Ovary (tissue), 7 donors: ENCODE measurements at regions not wholly inside any gene's neighbourhood (a gene's known extent, or its start where the extent isn't known, plus 50 kb on each side); places are given as distances from the start of the nearest gene placed in this dataset.

Source experiments
- DNase-seq, 5 donors: peaks; one replicate each; pipeline ENCODE4 v3.0.0-alpha.2; 2019 to 2020
- H3K27ac ChIP-seq, 2 donors: fragments of 200-600 bp; one replicate each; pipeline versions ENCODE4 v1.5.1 to v1.8.0; 2019 to 2022
- H3K27me3 ChIP-seq: fragments of 200-600 bp; one replicate; pipeline ENCODE4 v1.8.0; 2022
- H3K36me3 ChIP-seq: fragments of 200-600 bp; sonication (generic); one replicate; pipeline ENCODE4 v1.5.1; 2019
- H3K4me1 ChIP-seq: one replicate; pipeline ENCODE4 v1.8.1; 2013; ENCODE audit warnings: mild to moderate bottlenecking, moderate library complexity; ENCODE audit not compliant: insufficient read depth
- H3K4me3 ChIP-seq: fragments of 200-600 bp; sonication (generic); one replicate; pipeline ENCODE4 v1.5.1; 2017
- H3K9me3 ChIP-seq, 2 donors: fragments of 200-600 bp in 1 of 2; sonication (generic) in 1 of 2; one replicate each; pipeline versions ENCODE4 v1.5.1 to v1.8.1; 2013 to 2019; ENCODE audit warnings: mild to moderate bottlenecking in 1 of 2, moderate library complexity in 1 of 2
- EP300 ChIP-seq: sonication (generic); formaldehyde crosslinking; IDR thresholded peaks from one replicate; pipeline ENCODE4 v1.6.1; 2017; ENCODE audit warnings: antibody characterized with exemption
- POLR2A ChIP-seq: fragments of 450-650 bp; IDR thresholded peaks from one replicate; pipeline ENCODE4 v1.6.1; 2017; ENCODE audit warnings: antibody characterized with exemption, mild to moderate bottlenecking, moderate library complexity
- WGBS, 3 donors: extraction: QIAGEN DNeasy Blood & Tissue Kit in 1 of 3; methylation state at CpG; one replicate each; pipeline versions ENCODE4 v1.1.5 to v1.1.7; 2013 to 2017; 5-methylcytosine and 5-hydroxymethylcytosine counted together
- intact Hi-C, 4 donors: fragments of 100-400 bp; cut with DNase I; formaldehyde crosslinking; loops; one replicate each; pipeline versions ENCODE4 v1.11.0 to v1.15.1; 2022 to 2023
- TF ChIP-seq, protein P1 (sequence below), 3 donors: fragments of 450-650 bp in 2 of 3; fragments of 200-600 bp in 1 of 3; IDR thresholded peaks; one replicate each; pipeline versions ENCODE4 v1.5.1 to v1.8.0; 2016 to 2022; ENCODE audit warnings: antibody characterized with exemption in 3 of 3, mild to moderate bottlenecking in 1 of 3
- donor health status: DM: no; HTN: no; CAD: no; lungs with moderate emphysema.
- donor health status: DM: no; HTN: no; CAD: no.
- donor health status: Bipolar disorder and iron deficiency.
- donor health status: DM: no; HTN: no; CAD: no.
- donor health status: DM: yes; HTN: yes; CAD: no.

DNA sequence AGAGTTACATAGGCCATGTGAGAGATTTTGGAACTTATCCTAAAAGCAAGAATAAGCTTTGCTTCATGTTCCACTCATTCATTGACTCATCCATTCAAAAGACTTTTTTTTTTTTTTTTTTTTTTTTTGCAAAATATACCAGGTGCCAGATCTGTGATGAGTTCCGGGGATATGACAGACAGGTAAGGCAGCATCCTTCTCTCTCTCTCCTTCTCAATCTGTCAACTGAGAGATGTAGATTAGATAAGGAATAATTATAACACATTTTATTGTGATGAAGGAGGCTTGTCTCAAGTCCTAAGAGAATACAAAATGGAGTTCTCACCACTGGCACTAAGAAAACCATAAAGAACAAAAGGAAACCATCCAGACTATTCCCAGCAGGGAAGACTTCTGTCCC is 190.2 kb upstream of the CPEB2 start:
- H3K9me3 ChIP-seq: no peaks in the 10 kb centered on the region
- H3K4me3 ChIP-seq: no peak overlapping the region
- 85 to 88% (median 87%) methylated on average over 1 of the region's 1 CpG for WGBS, 3 donors
- TF ChIP-seq EP300 (no peak), POLR2A (no peak)
- TF ChIP-seq, protein P1, sequence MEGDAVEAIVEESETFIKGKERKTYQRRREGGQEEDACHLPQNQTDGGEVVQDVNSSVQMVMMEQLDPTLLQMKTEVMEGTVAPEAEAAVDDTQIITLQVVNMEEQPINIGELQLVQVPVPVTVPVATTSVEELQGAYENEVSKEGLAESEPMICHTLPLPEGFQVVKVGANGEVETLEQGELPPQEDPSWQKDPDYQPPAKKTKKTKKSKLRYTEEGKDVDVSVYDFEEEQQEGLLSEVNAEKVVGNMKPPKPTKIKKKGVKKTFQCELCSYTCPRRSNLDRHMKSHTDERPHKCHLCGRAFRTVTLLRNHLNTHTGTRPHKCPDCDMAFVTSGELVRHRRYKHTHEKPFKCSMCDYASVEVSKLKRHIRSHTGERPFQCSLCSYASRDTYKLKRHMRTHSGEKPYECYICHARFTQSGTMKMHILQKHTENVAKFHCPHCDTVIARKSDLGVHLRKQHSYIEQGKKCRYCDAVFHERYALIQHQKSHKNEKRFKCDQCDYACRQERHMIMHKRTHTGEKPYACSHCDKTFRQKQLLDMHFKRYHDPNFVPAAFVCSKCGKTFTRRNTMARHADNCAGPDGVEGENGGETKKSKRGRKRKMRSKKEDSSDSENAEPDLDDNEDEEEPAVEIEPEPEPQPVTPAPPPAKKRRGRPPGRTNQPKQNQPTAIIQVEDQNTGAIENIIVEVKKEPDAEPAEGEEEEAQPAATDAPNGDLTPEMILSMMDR (IDR thresholded peaks at IDR 0.05): no peak
- no peak for DNase-seq
- intact Hi-C loops: no loop called here
- no peaks in the 10 kb centered on the region for H3K27me3 ChIP-seq
- no peaks in the 10 kb centered on the region for H3K4me1 ChIP-seq
- H3K27ac ChIP-seq: no peak overlapping the region
- H3K36me3 ChIP-seq: no peaks in the 10 kb centered on the region

DNA sequence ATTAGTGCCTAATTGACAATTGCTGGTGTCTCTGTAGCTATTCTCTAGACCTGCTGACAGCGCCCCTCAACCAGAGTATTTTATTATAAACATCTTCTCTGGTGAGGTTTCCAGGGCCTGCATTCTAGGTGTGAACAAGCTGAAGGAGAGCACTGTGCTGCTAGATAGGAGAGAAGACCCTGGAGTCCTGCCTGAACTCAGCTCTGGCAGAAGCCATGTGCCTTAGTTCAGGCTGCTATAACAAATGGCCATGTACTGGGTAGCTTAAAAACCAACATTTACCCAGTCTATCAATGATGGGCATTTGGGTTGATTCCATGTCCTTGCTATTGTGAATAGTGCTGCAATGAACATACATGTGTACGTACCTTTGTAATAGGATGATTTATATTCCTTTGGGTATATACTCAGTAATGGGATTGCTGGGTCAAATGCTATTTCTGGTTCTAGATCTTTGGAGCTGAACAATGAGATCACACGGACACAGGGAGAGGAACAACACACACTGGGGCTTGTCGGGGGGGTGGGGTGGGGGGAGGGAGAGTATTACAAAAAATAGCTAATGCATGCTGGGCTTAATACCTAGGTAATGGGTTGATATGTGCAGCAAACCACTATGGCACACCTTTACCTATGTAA is 185.5 kb upstream of the CPEB2 start:
- DNase-seq: no peak
- Histone ChIP-seq H3K27me3 (no peaks in the 10 kb centered on the region), H3K9me3 (no peaks in the 10 kb centered on the region), H3K36me3 (no peaks in the 10 kb centered on the region), H3K27ac (no peak overlapping the region), H3K4me1 (no peaks in the 10 kb centered on the region), H3K4me3 (no peak overlapping the region)
- 54 to 64% (median 59%) methylated on average over 4 of the region's 4 CpGs for WGBS, 3 donors
- intact Hi-C loops: no loop called here
- TF ChIP-seq, protein P1 (IDR thresholded peaks at IDR 0.05): no peak
- TF ChIP-seq EP300 (no peak), POLR2A (no peak)

DNA sequence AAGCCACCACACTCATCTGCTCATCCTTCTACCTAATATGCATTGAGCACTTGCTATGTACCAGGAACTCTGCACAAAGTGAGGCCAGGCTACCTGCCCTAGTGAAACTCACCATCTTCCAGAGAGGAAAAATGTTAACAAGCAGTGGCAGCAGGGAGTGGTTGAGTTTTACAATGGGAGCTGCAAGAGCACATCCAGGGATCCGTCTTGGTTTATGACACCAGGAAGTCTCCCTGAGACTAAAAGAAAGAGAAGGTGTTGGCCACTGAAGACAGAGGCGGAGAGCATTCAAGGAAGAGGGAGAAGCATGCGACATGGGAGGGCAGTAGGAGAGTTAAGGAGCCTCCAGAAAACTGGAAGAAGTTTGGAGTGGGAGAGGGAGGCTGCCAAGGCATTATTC is 178.1 kb upstream of the CPEB2 start:
- intact Hi-C loops: no loop called here
- WGBS, 3 donors: 48 to 65% (median 55%) methylated on average over 3 of the region's 3 CpGs
- no peak for TF ChIP-seq POLR2A
- TF ChIP-seq, protein P1 (IDR thresholded peaks at IDR 0.05): no peak
- no peak for TF ChIP-seq EP300

DNA sequence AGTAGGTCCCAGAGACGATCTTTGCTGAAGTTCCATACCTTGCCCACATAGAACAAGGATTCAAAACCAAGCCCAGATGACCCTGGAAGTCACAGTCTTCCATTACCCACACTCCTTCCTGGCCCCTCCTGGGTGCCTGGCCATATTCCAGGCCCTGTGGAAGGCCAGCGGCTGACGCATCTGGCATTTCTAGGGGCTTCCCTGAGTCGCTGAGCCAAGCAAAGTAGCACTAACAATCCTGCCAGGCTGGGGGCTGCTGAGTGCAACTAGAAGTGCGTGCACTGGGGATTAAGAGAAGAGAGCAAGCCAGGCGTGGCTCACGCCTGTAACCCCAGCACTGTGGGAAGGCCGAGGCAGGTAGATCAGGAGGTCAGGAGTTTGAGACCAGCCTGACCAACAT is 175.2 kb upstream of the CPEB2 start:
- intact Hi-C loops: no loop called here

More for the DNA sequence above, 178.1 kb upstream of the CPEB2 start:
- H3K9me3 ChIP-seq: no peaks in the 10 kb centered on the region
- H3K36me3 ChIP-seq: no peaks in the 10 kb centered on the region
- H3K4me3 ChIP-seq: no peak overlapping the region
- no peak overlapping the region for H3K27ac ChIP-seq
- no peaks in the 10 kb centered on the region for H3K4me1 ChIP-seq
- DNase-seq: no peak
- no peaks in the 10 kb centered on the region for H3K27me3 ChIP-seq

More for the DNA sequence above, 175.2 kb upstream of the CPEB2 start:
- no peak for DNase-seq
- H3K27me3 ChIP-seq: no peaks in the 10 kb centered on the region
- no peaks in the 10 kb centered on the region for H3K9me3 ChIP-seq
- no peak overlapping the region for H3K27ac ChIP-seq
- 54 to 64% (median 58%) methylated on average over 8 of the region's 8 CpGs for WGBS, 3 donors
- TF ChIP-seq, protein P1 (IDR thresholded peaks at IDR 0.05): no peak
- TF ChIP-seq EP300 (no peak), POLR2A (no peak)
- H3K36me3 ChIP-seq: no peaks in the 10 kb centered on the region
- no peaks in the 10 kb centered on the region for H3K4me1 ChIP-seq
- H3K4me3 ChIP-seq: no peak overlapping the region
